MCF 10A (cell line): ENCODE measurements at regions not wholly inside any gene's neighbourhood (a gene's known extent, or its start where the extent isn't known, plus 50 kb on each side); places are given as distances from the start of the nearest gene placed in this dataset.

ENCODE experiments used
- BruUV-seq: library from RNA; stranded (reverse); fragments of 400-500 nt; replicated peaks from 2 replicates; lab custom pipeline; 2021; lab: Mats Ljungman, UMichigan
- CTCF ChIA-PET: fragments of 300-600 bp; sonication (Branson Sonifier 250); formaldehyde crosslinking; extraction: SDS; loops from one replicate; lab custom pipeline; 2021; ENCODE audit warnings: antibody characterized with exemption, inconsistent platforms; lab: Yijun Ruan, JAX
- POLR2A ChIA-PET: fragments of 300-600, 350-650 bp; sonication (Branson Sonifier 250); formaldehyde crosslinking; extraction: SDS; loops from one replicate; lab custom pipeline; 2020; ENCODE audit warnings: antibody characterized with exemption, inconsistent platforms; lab: Yijun Ruan, JAX
- DNase-seq: peaks from one replicate; pipeline ENCODE4 v3.0.0-alpha.2; 2018; ENCODE audit not compliant: unreplicated experiment
- H3K27ac Mint-ChIP-seq: one replicate; pipeline ENCODE4 v1.8.0; 2022; ENCODE audit warnings: mild to moderate bottlenecking, low read depth, mixed read lengths; ENCODE audit not compliant: unreplicated experiment
- H3K27me3 Mint-ChIP-seq: one replicate; pipeline ENCODE4 v1.8.0; 2022; ENCODE audit warnings: mixed read lengths; ENCODE audit not compliant: insufficient read depth, unreplicated experiment
- H3K36me3 Mint-ChIP-seq: one replicate; pipeline ENCODE4 v1.8.0; 2022; ENCODE audit warnings: mild to moderate bottlenecking, moderate library complexity, mixed read lengths; ENCODE audit not compliant: insufficient read depth, unreplicated experiment
- H3K4me1 Mint-ChIP-seq: one replicate; pipeline ENCODE4 v1.8.0; 2022; ENCODE audit warnings: mixed read lengths; ENCODE audit not compliant: insufficient read depth, unreplicated experiment
- H3K4me3 Mint-ChIP-seq: one replicate; pipeline ENCODE4 v1.8.0; 2022; ENCODE audit warnings: mild to moderate bottlenecking, moderate library complexity, mixed read lengths; ENCODE audit not compliant: unreplicated experiment
- H3K9me3 Mint-ChIP-seq: one replicate; pipeline ENCODE4 v1.8.0; 2022; ENCODE audit warnings: mixed read lengths; ENCODE audit not compliant: unreplicated experiment
- intact Hi-C: fragments of 100-400 bp; cut with micrococcal nuclease; formaldehyde crosslinking; loops from 2 replicates; pipeline ENCODE4 v1.14.1; 2022
- TF ChIP-seq, protein P1 (sequence below): fragments of 200-600 bp; IDR thresholded peaks from one replicate; pipeline ENCODE4 v1.8.0; 2022; ENCODE audit warnings: antibody characterized with exemption, mild to moderate bottlenecking; ENCODE audit not compliant: unreplicated experiment

DNA sequence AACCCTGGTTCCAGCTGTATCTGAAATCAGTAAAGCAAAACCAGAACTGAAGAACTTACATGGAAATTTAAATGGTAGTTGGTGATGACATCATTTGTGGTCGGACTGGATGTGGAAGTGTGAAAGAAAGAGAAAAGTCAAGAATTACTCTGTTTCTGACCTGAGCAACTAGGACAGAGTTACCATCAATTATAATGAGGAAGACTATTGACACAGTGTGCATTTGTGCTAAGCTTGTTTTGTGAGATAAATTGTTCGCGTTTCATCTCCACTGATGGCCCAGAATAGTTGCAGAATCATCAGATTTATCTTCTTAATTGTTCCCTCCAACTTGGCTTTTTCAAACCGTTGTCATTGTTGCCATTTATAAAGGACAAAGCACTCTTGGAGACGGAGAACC lies 410.6 kb upstream of the DEPDC1 start:
- no TSS peak for BruUV-seq
- intact Hi-C loops: no loop called here
- no peaks in the 10 kb centered on the region for H3K4me1 Mint-ChIP-seq
- POLR2A ChIA-PET: no interaction called here
- no peak overlapping the region for H3K4me3 Mint-ChIP-seq
- CTCF ChIA-PET: interaction anchor here (0.7 to 0.9 kb wide), 2 partner anchors 212 to 868 kb away, joined by 3 read pairs; no protein-coding TSS in a partner anchor
- H3K9me3 Mint-ChIP-seq: peaks cover 6% of the 10 kb centered on the region
- H3K36me3 Mint-ChIP-seq: no peaks in the 10 kb centered on the region
- H3K27ac Mint-ChIP-seq: no peak overlapping the region
- no peak for DNase-seq
- TF ChIP-seq, protein P1, sequence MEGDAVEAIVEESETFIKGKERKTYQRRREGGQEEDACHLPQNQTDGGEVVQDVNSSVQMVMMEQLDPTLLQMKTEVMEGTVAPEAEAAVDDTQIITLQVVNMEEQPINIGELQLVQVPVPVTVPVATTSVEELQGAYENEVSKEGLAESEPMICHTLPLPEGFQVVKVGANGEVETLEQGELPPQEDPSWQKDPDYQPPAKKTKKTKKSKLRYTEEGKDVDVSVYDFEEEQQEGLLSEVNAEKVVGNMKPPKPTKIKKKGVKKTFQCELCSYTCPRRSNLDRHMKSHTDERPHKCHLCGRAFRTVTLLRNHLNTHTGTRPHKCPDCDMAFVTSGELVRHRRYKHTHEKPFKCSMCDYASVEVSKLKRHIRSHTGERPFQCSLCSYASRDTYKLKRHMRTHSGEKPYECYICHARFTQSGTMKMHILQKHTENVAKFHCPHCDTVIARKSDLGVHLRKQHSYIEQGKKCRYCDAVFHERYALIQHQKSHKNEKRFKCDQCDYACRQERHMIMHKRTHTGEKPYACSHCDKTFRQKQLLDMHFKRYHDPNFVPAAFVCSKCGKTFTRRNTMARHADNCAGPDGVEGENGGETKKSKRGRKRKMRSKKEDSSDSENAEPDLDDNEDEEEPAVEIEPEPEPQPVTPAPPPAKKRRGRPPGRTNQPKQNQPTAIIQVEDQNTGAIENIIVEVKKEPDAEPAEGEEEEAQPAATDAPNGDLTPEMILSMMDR: no peak
- H3K27me3 Mint-ChIP-seq: peaks cover 25% of the 10 kb centered on the region

DNA sequence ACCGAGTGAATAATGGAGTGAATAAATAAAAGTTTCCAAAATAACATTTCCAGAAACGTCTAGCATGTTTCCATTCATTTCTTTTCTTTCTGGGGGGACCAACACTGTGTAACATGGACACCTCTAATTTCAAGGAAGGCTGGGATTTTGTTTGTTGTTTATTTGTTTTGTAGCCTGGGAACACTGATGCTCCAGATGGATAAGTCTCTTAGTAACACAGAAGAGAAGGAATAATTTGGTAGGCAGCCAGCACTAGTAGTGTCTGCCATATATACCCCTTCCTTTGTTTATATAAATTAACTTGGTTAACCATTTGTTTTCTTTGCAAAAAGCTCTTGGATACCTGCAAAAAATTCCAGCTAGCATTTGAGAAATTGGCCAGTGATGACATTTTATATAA lies 411.4 kb upstream of the DEPDC1 start:
- Mint-ChIP-seq H3K27ac (no peak overlapping the region), H3K36me3 (no peaks in the 10 kb centered on the region), H3K27me3 (peaks cover 16% of the 10 kb centered on the region), H3K9me3 (peaks cover 7% of the 10 kb centered on the region), H3K4me1 (no peaks in the 10 kb centered on the region), H3K4me3 (no peak overlapping the region)
- TF ChIP-seq, protein P1: no peak
- BruUV-seq: no TSS peak
- ChIA-PET CTCF (no interaction called here), POLR2A (no interaction called here)
- DNase-seq: no peak
- intact Hi-C loops: no loop called here

- peak; percentile 54 for DNase-seq
- Mint-ChIP-seq H3K27ac (peak overlapping the region; percentile 63), H3K9me3 (peaks cover 7% of the 10 kb centered on the region)
Measured at GRCh38 chr1:68916221-68916902, 419.5 kb upstream of the DEPDC1 start.

DNA sequence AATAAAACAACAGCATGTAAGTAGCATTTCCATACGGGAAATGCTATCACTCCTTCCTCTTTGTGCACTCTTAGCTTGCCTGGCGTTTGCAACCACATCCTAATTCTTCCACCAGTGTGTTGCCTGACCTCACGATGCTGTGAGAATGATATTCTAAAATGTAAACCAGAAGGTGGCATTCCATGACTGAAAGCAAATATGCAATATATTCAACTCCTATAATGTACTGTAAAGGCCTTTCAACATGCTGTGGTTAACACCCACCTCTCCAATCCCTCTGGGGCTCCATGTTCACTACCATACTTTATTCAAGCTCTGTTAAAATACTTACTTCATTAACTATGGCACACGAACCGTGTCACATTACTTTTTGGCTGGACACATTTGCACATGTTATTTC lies 420.6 kb upstream of the DEPDC1 start:
- Mint-ChIP-seq H3K27me3 (no peaks in the 10 kb centered on the region), H3K9me3 (peaks cover 2% of the 10 kb centered on the region), H3K27ac (no peak overlapping the region), H3K4me3 (no peak overlapping the region), H3K36me3 (no peaks in the 10 kb centered on the region), H3K4me1 (peaks cover 5% of the 10 kb centered on the region)
- DNase-seq: no peak
- TF ChIP-seq, protein P1: no peak
- BruUV-seq: no TSS peak
- POLR2A ChIA-PET: interaction anchor here (0.7 kb wide), 1 partner anchor 1217 kb away, joined by 5 read pairs; no protein-coding TSS in a partner anchor
- intact Hi-C loops: no loop called here
- CTCF ChIA-PET: no interaction called here

More at GRCh38 chr1:68916221-68916902, 419.5 kb upstream of the DEPDC1 start:
- ChIA-PET POLR2A (interaction anchor here (0.9 kb wide), 1 partner anchor 139 kb away, joined by 3 read pairs; no protein-coding TSS in a partner anchor), CTCF (interaction anchor here (0.5 to 0.7 kb wide), 2 partner anchors 271 to 509 kb away, joined by 3 read pairs; no protein-coding TSS in a partner anchor)
- Mint-ChIP-seq H3K4me3 (no peak overlapping the region), H3K36me3 (no peaks in the 10 kb centered on the region), H3K4me1 (peaks cover 5% of the 10 kb centered on the region), H3K27me3 (no peaks in the 10 kb centered on the region)
- TF ChIP-seq, protein P1: no peak
- intact Hi-C loops: no loop called here
- BruUV-seq: no TSS peak
